ENCODE measurements at regions not wholly inside any gene's neighbourhood (a gene's known extent, or its start where the extent isn't known, plus 50 kb on each side); places are given as distances from the start of the nearest gene placed in this dataset.

- no peak overlapping the region for H3K9ac ChIP-seq (ENCODE audit: control insufficient read depth, insufficient read depth, low read length)
- no peak overlapping the region for H3K4me2 ChIP-seq (ENCODE audit: control insufficient read depth, insufficient read depth)
- H4K20me1 ChIP-seq (ENCODE audit: control insufficient read depth, insufficient read depth) = no peaks in the 10 kb centered on the region
- H3K79me2 ChIP-seq (ENCODE audit: control insufficient read depth, insufficient read depth, low read length) = no peaks in the 10 kb centered on the region
- peaks cover 3% of the 10 kb centered on the region; the same call in 1 of the 2 replicates for H3K4me1 ChIP-seq (ENCODE audit: control insufficient read depth, insufficient read depth, low read length)
- RAD21 ChIA-PET (ENCODE audit: unreplicated experiment) = no interaction called here
- SMC1A ChIA-PET (ENCODE audit: uncharacterized antibody, unreplicated experiment) = no interaction called here
- no peak overlapping the region for H3K4me3 ChIP-seq
- peaks cover 2% of the 10 kb centered on the region; the same call in 2 of the 3 replicates for H3K9me3 ChIP-seq (replicated peaks; ENCODE audit: control insufficient read depth, insufficient read depth, low read length)
- POLR2A ChIA-PET = no interaction called here
- CTCF ChIA-PET = no interaction called here
- no peaks in the 10 kb centered on the region for H3K36me3 ChIP-seq (ENCODE audit: control insufficient read depth in 2 of 2, insufficient read depth in 2 of 2, low read length in 1 of 2)
- FAIRE-seq (no peak), ATAC-seq (no peak), DNase-seq (ENCODE audit: low read depth, low spot score) (no peak)
- in situ Hi-C loops (cut with MboI) (no loop called here), intact Hi-C loops (cut with micrococcal nuclease; ENCODE audit: unreplicated experiment) (no loop called here)
- no peak overlapping the region for H3K27ac ChIP-seq (ENCODE audit: control insufficient read depth, insufficient read depth)
- TF ChIP-seq CHD4 (IDR thresholded peaks at IDR 0.05) (no peak), GABPA (IDR thresholded peaks at IDR 0.05; ENCODE audit: low read depth) (no peak), YBX1 (IDR thresholded peaks at IDR 0.05) (no peak), ATF7 (IDR thresholded peaks at IDR 0.05; ENCODE audit: low read depth) (no peak), CUX1 (IDR thresholded peaks at IDR 0.05; ENCODE audit: insufficient replicate concordance, low read depth, low read length) (no peak), ESRRA (IDR thresholded peaks at IDR 0.05; ENCODE audit: low read length) (no peak), MYC (IDR thresholded peaks at IDR 0.05; ENCODE audit: insufficient read depth, insufficient read length, insufficient replicate concordance, low read length, severe bottlenecking) (no peak), ETV6 (conservative IDR thresholded peaks at IDR 0.05 in 1 of 2, IDR thresholded peaks at IDR 0.05 in 1 of 2; ENCODE audit: borderline replicate concordance in 1 of 2, low read depth in 1 of 2) (no peak), GATAD2B (conservative IDR thresholded peaks at IDR 0.05; ENCODE audit: low read depth) (no peak), NR2C2 (IDR thresholded peaks at IDR 0.05; ENCODE audit: borderline replicate concordance, control insufficient read depth, insufficient read length, low read depth) (no peak), SPI1 (IDR thresholded peaks at IDR 0.05; ENCODE audit: borderline replicate concordance, insufficient read depth, low read depth, low read length) (no peak), IKZF2 (IDR thresholded peaks at IDR 0.05) (no peak), MAX (IDR thresholded peaks at IDR 0.05; ENCODE audit: low read depth, low read length) (no peak), NFXL1 (IDR thresholded peaks at IDR 0.05; ENCODE audit: borderline replicate concordance) (no peak), KLF5 (IDR thresholded peaks at IDR 0.05; ENCODE audit: partially characterized antibody) (no peak), PRDM15 (CRISPR knock-in tag; IDR thresholded peaks at IDR 0.05) (no peak), NBN (IDR thresholded peaks at IDR 0.05) (no peak)
- H2AFZ ChIP-seq (ENCODE audit: control insufficient read depth, low read depth, low read length) = no peak overlapping the region
- 0 out of 4 replicates have a peak, but pooled peaks cover 0 to 1% of the 10 kb centered on the region in 2 experiments for H3K27me3 ChIP-seq (replicated peaks in 1 of 2; ENCODE audit: control insufficient read depth in 2 of 2, insufficient read depth in 2 of 2, low read length in 1 of 2)
- BruUV-seq (replicated peaks) = no TSS peak
- 20% methylated on average over 3 of the region's 3 CpGs for WGBS (ENCODE audit: insufficient coverage, insufficient replicate concordance, low lambda C conversion rate, missing lambda C conversion rate)
These were observed 1415.1 kb downstream of the KCNT2 start for GRCh38 chr1:195193134-195193533.
